ENCODE measurements at regions not wholly inside any gene's neighbourhood (a gene's known extent, or its start where the extent isn't known, plus 50 kb on each side); places are given as distances from the start of the nearest gene placed in this dataset.

- peaks cover 41% of the 10 kb centered on the region for H3K4me1 ChIP-seq (ENCODE audit: control insufficient read depth, insufficient read depth, low read length)
- no peaks in the 10 kb centered on the region for H3K9me3 ChIP-seq (ENCODE audit: control insufficient read depth, low read length)
- WGBS, 2 experiments = 14 to 31% methylated on average over 1 to 2 of the region's 2 CpGs
- no peaks in the 10 kb centered on the region for H3K27me3 ChIP-seq (ENCODE audit: control insufficient read depth, insufficient read depth, low read length, poor library complexity, severe bottlenecking)
- H3K4me3 ChIP-seq (ENCODE audit: insufficient read depth, low read depth, low read length) = no peak overlapping the region
- no peaks in the 10 kb centered on the region for H3K36me3 ChIP-seq (ENCODE audit: control insufficient read depth, insufficient read depth, low read length)
- no peak overlapping the region for H3K27ac ChIP-seq (ENCODE audit: insufficient read depth, low read depth, low read length, poor library complexity, severe bottlenecking)
These were observed 133.2 kb upstream of the LRFN2 start for GRCh38 chr6:40720375-40720748.

- Histone ChIP-seq H3K4me3 (ENCODE audit: insufficient read depth, low read depth, low read length) (no peak overlapping the region), H3K27ac (ENCODE audit: insufficient read depth, low read depth, low read length, poor library complexity, severe bottlenecking) (no peak overlapping the region)
- WGBS, 2 experiments = 45 to 48% methylated on average over 7 of the region's 7 CpGs
These were observed 132.7 kb upstream of the LRFN2 start for GRCh38 chr6:40719671-40720374.

DNA sequence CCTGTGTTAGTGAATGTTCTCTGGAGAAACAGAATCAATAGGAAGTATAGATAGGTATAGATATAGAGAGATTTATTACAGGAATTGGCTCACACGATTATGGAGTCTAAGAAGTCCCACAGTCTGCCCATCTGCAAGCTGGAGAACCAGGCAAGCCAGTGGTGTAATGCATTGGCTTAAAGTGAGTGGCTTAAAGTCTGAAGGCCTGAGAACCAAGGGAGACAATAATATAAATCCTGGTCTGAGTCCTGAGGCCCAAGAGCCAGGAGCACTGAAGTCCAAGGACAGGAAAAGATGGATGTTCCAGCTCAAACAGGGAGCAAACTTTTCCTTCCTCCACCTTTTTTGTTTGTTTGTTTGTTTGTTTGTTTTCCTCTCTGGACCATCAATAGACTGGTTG lies 131.2 kb upstream of the LRFN2 start:
- H3K4me3 ChIP-seq (ENCODE audit: insufficient read depth, low read depth, low read length) = no peak overlapping the region
- H3K36me3 ChIP-seq (ENCODE audit: control insufficient read depth, insufficient read depth, low read length) = no peaks in the 10 kb centered on the region
- no peaks in the 10 kb centered on the region for H3K27me3 ChIP-seq (ENCODE audit: control insufficient read depth, insufficient read depth, low read length, poor library complexity, severe bottlenecking)
- H3K27ac ChIP-seq (ENCODE audit: insufficient read depth, low read depth, low read length, poor library complexity, severe bottlenecking) = no peak overlapping the region
- H3K4me1 ChIP-seq (ENCODE audit: control insufficient read depth, insufficient read depth, low read length) = peaks cover 40% of the 10 kb centered on the region
- 90 to 100% methylated on average over 1 of the region's 1 CpG for WGBS, 2 experiments
- no peaks in the 10 kb centered on the region for H3K9me3 ChIP-seq (ENCODE audit: control insufficient read depth, low read length)

More at GRCh38 chr6:40719671-40720374, 132.7 kb upstream of the LRFN2 start:
- H3K9me3 ChIP-seq (ENCODE audit: control insufficient read depth, low read length) = no peaks in the 10 kb centered on the region
- peaks cover 41% of the 10 kb centered on the region for H3K4me1 ChIP-seq (ENCODE audit: control insufficient read depth, insufficient read depth, low read length)
- no peaks in the 10 kb centered on the region for H3K36me3 ChIP-seq (ENCODE audit: control insufficient read depth, insufficient read depth, low read length)
- H3K27me3 ChIP-seq (ENCODE audit: control insufficient read depth, insufficient read depth, low read length, poor library complexity, severe bottlenecking) = no peaks in the 10 kb centered on the region

- Histone ChIP-seq H3K4me1 (ENCODE audit: control insufficient read depth, insufficient read depth, low read length) (peaks cover 31% of the 10 kb centered on the region), H3K36me3 (ENCODE audit: control insufficient read depth, insufficient read depth, low read length) (no peaks in the 10 kb centered on the region)
- WGBS, 2 experiments = 83 to 93% methylated on average over 3 of the region's 3 CpGs
These were observed 130.4 kb upstream of the LRFN2 start for GRCh38 chr6:40717411-40718057.

DNA sequence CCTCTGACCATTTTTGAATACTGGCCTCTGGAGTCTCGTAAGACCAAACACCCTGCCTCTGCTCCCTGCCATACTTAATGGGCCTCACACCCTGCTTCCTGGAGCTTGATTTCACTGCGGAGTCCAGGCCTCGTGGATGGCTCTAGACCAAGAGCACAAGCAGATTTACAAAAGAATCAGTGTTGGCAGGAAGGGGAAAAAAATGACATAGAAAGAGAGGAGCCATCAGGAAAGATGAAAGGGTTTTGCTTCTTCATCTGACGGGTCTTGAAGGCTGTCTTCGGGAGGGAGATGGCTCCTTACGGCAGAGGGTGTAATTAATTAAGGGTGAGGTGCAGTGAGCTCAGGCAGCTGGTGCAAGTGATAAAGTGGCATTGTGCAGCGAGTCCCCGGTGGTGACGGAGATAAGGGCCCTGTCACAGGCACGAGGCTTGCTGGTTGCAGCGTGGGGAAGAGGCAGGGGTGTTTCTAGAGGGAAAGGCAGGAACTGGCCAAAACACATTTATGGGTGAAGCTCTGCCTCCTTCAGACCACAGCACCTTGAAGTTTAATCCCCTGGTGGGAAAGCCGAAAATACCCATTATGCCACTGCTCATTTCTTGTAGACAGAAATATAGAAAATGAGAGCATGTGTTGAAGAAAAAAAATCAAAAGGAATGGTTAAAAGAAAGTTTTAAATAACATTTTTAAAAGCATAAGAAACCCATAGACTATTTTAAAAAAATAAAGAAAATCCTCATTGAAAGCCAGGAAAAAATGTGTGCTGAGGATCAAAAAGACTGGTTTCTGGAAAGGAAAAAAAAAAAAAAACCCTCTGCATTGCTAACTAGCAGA lies 128.6 kb upstream of the LRFN2 start:
- 83 to 84% methylated on average over 12 of the region's 12 CpGs for WGBS, 2 experiments
- Histone ChIP-seq H3K9me3 (ENCODE audit: control insufficient read depth, low read length) (no peaks in the 10 kb centered on the region), H3K36me3 (ENCODE audit: control insufficient read depth, insufficient read depth, low read length) (no peaks in the 10 kb centered on the region), H3K27ac (ENCODE audit: insufficient read depth, low read depth, low read length, poor library complexity, severe bottlenecking) (no peak overlapping the region), H3K4me1 (ENCODE audit: control insufficient read depth, insufficient read depth, low read length) (peaks cover 15% of the 10 kb centered on the region), H3K27me3 (ENCODE audit: control insufficient read depth, insufficient read depth, low read length, poor library complexity, severe bottlenecking) (no peaks in the 10 kb centered on the region), H3K4me3 (ENCODE audit: insufficient read depth, low read depth, low read length) (no peak overlapping the region)

More at GRCh38 chr6:40717411-40718057, 130.4 kb upstream of the LRFN2 start:
- H3K9me3 ChIP-seq (ENCODE audit: control insufficient read depth, low read length) = no peaks in the 10 kb centered on the region
- H3K4me3 ChIP-seq (ENCODE audit: insufficient read depth, low read depth, low read length) = no peak overlapping the region
- no peak overlapping the region for H3K27ac ChIP-seq (ENCODE audit: insufficient read depth, low read depth, low read length, poor library complexity, severe bottlenecking)
- H3K27me3 ChIP-seq (ENCODE audit: control insufficient read depth, insufficient read depth, low read length, poor library complexity, severe bottlenecking) = no peaks in the 10 kb centered on the region

- Histone ChIP-seq H3K27ac (ENCODE audit: insufficient read depth, low read depth, low read length, poor library complexity, severe bottlenecking) (no peak overlapping the region), H3K36me3 (ENCODE audit: control insufficient read depth, insufficient read depth, low read length) (no peaks in the 10 kb centered on the region), H3K9me3 (ENCODE audit: control insufficient read depth, low read length) (no peaks in the 10 kb centered on the region), H3K4me3 (ENCODE audit: insufficient read depth, low read depth, low read length) (no peak overlapping the region), H3K27me3 (ENCODE audit: control insufficient read depth, insufficient read depth, low read length, poor library complexity, severe bottlenecking) (no peaks in the 10 kb centered on the region), H3K4me1 (ENCODE audit: control insufficient read depth, insufficient read depth, low read length) (peaks cover 5% of the 10 kb centered on the region)
- 83 to 87% methylated on average over 8 of the region's 8 CpGs for WGBS, 2 experiments
These were observed 127.7 kb upstream of the LRFN2 start for GRCh38 chr6:40714576-40715564.

DNA sequence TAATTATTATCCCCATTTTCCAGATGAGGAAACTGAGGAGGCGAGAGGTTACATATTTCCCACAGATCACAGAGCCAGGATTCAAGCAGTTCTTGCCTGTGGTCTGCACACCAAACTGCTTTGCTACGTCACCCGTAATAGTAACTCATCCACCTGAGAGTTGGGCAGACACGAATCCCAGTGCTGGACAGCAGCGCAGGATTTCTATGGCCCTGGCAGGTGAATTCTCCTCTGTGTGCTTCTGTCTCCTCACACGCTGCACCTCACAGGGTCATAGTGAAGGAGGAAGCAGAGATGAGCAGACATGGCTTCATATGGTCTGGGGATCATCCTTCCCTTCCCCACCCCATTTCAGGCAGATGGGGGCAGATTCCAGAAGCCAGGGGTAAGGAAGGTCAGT lies 127.0 kb upstream of the LRFN2 start:
- WGBS, 2 experiments = 95% methylated on average over 6 of the region's 6 CpGs
- no peaks in the 10 kb centered on the region for H3K27me3 ChIP-seq (ENCODE audit: control insufficient read depth, insufficient read depth, low read length, poor library complexity, severe bottlenecking)
- no peaks in the 10 kb centered on the region for H3K4me1 ChIP-seq (ENCODE audit: control insufficient read depth, insufficient read depth, low read length)
- no peak overlapping the region for H3K4me3 ChIP-seq (ENCODE audit: insufficient read depth, low read depth, low read length)
- no peaks in the 10 kb centered on the region for H3K9me3 ChIP-seq (ENCODE audit: control insufficient read depth, low read length)
- no peaks in the 10 kb centered on the region for H3K36me3 ChIP-seq (ENCODE audit: control insufficient read depth, insufficient read depth, low read length)
- no peak overlapping the region for H3K27ac ChIP-seq (ENCODE audit: insufficient read depth, low read depth, low read length, poor library complexity, severe bottlenecking)

- Histone ChIP-seq H3K36me3 (ENCODE audit: control insufficient read depth, insufficient read depth, low read length) (no peaks in the 10 kb centered on the region), H3K4me3 (ENCODE audit: insufficient read depth, low read depth, low read length) (no peak overlapping the region)
These were observed 126.0 kb upstream of the LRFN2 start for GRCh38 chr6:40713002-40713719.

DNA sequence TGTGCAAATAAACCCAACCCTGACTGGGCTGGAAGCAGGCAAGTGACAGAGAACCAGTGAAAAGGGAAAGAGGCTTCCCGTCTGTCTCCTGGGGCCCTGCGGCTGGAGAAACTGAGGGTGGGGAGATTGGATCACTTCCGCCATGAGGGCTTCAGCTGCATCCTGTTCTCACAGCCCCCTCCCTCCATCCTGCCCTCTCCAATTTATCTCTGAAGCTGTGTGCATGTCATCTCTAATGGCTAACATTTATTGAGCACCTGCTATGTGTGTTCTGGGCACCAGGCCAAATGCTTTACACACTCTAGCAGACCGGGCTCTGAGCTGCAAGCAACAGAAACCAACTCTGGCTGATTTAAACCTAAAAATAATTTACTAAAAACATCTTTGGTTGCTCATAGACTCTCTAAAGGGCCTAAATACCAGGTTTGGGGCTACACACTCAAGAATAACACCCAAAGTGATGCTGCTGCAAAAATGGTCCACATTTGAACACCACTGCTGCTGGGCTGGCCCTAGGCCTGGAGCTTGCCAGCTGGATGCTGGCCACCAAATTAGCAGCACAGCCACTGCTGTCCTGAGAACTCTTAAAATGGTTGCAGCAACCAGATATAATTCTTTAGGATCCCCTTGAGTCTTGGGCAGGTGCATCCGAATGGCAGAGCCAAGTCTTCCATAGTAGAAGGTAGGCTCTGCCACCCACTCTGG lies 123.6 kb upstream of the LRFN2 start:
- Histone ChIP-seq H3K9me3 (ENCODE audit: control insufficient read depth, low read length) (no peaks in the 10 kb centered on the region), H3K27me3 (ENCODE audit: control insufficient read depth, insufficient read depth, low read length, poor library complexity, severe bottlenecking) (no peaks in the 10 kb centered on the region), H3K4me3 (ENCODE audit: insufficient read depth, low read depth, low read length) (no peak overlapping the region), H3K36me3 (ENCODE audit: control insufficient read depth, insufficient read depth, low read length) (no peaks in the 10 kb centered on the region), H3K4me1 (ENCODE audit: control insufficient read depth, insufficient read depth, low read length) (peaks cover 7% of the 10 kb centered on the region), H3K27ac (ENCODE audit: insufficient read depth, low read depth, low read length, poor library complexity, severe bottlenecking) (no peak overlapping the region)
- WGBS, 2 experiments = 88 to 92% methylated on average over 5 of the region's 5 CpGs

More at GRCh38 chr6:40713002-40713719, 126.0 kb upstream of the LRFN2 start:
- Histone ChIP-seq H3K9me3 (ENCODE audit: control insufficient read depth, low read length) (no peaks in the 10 kb centered on the region), H3K27ac (ENCODE audit: insufficient read depth, low read depth, low read length, poor library complexity, severe bottlenecking) (no peak overlapping the region), H3K4me1 (ENCODE audit: control insufficient read depth, insufficient read depth, low read length) (no peaks in the 10 kb centered on the region), H3K27me3 (ENCODE audit: control insufficient read depth, insufficient read depth, low read length, poor library complexity, severe bottlenecking) (no peaks in the 10 kb centered on the region)
- WGBS, 2 experiments = 61 to 62% methylated on average over 10 of the region's 10 CpGs
